ENCODE measurements at regions not wholly inside any gene's neighbourhood (a gene's known extent, or its start where the extent isn't known, plus 50 kb on each side); places are given as distances from the start of the nearest gene placed in this dataset.

DNA sequence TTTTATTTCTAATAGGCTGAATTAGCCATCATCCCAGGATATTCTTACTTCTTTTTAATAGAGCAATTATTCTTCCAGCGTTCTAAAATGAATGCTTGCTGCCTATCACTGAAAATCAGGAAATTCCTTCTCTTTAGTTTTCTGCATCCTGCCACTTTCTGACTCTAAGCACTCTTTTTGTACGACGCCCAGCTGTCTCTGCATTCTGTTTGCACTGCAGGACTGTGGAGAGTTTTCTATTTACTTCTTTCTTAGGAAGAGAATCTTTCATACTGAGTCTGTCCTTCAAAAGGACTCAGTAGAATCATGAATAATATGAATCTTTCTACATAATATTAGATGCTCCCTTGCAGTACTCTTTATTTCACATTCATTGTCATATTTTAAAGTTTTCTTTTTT is 360.4 kb upstream of the DSEL start:
- Histone ChIP-seq H3K9me3 (no peaks in the 10 kb centered on the region), H3K27me3 (no peaks in the 10 kb centered on the region), H3K36me3 (no peaks in the 10 kb centered on the region), H3K4me3 (ENCODE audit: low read depth, low read length) (no peak overlapping the region), H3K4me1 (no peaks in the 10 kb centered on the region)
- no peak for DNase-seq
- TF ChIP-seq, protein P1, sequence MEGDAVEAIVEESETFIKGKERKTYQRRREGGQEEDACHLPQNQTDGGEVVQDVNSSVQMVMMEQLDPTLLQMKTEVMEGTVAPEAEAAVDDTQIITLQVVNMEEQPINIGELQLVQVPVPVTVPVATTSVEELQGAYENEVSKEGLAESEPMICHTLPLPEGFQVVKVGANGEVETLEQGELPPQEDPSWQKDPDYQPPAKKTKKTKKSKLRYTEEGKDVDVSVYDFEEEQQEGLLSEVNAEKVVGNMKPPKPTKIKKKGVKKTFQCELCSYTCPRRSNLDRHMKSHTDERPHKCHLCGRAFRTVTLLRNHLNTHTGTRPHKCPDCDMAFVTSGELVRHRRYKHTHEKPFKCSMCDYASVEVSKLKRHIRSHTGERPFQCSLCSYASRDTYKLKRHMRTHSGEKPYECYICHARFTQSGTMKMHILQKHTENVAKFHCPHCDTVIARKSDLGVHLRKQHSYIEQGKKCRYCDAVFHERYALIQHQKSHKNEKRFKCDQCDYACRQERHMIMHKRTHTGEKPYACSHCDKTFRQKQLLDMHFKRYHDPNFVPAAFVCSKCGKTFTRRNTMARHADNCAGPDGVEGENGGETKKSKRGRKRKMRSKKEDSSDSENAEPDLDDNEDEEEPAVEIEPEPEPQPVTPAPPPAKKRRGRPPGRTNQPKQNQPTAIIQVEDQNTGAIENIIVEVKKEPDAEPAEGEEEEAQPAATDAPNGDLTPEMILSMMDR (IDR thresholded peaks at IDR 0.05; ENCODE audit: low read depth, low read length) = no peak

DNA sequence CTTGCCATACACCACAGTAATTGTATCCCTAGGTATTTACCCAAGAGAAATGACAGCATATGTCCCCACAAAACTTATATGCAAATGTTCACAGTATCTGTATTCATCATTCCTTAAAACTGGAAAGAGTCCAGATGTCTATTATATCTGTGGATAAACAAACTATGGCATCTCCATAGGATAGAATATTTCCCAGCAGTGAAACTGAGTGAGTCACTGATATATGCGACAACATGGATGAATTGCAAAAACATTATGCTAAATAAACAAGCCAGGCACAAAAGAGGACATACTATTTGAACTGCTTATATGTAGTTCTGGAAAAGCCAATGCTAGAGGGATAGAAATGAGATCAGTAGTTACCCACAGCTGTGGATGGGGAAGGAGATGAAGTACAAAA is 359.4 kb upstream of the DSEL start:
- no peak for DNase-seq
- TF ChIP-seq, protein P1 (IDR thresholded peaks at IDR 0.05; ENCODE audit: low read depth, low read length) = no peak
- Histone ChIP-seq H3K4me1 (no peaks in the 10 kb centered on the region), H3K9me3 (no peaks in the 10 kb centered on the region), H3K27me3 (no peaks in the 10 kb centered on the region), H3K36me3 (no peaks in the 10 kb centered on the region), H3K4me3 (ENCODE audit: low read depth, low read length) (no peak overlapping the region)

DNA sequence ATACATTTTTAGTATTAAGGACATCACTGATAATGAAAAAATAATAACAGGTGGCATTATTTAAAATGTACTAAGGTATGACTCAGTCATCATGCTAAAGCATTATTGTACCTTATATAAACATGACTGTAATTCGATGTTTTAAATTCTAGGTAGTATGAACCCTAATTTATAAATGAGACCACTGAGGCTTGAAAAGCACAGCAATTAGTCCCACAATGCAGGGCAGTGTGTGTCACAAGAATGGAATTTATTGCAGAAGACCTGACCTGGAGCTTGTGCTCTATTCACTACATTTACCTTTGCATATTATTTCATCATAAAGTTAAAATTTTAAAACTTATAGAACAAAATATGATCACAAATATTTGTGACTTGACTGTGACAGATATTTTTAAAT is 358.5 kb upstream of the DSEL start:
- no peak overlapping the region for H3K4me3 ChIP-seq (ENCODE audit: low read depth, low read length)
- no peak for DNase-seq
- H3K4me1 ChIP-seq = no peaks in the 10 kb centered on the region
- no peaks in the 10 kb centered on the region for H3K27me3 ChIP-seq
- TF ChIP-seq, protein P1 (IDR thresholded peaks at IDR 0.05; ENCODE audit: low read depth, low read length) = no peak
- H3K9me3 ChIP-seq = no peaks in the 10 kb centered on the region
- no peaks in the 10 kb centered on the region for H3K36me3 ChIP-seq

DNA sequence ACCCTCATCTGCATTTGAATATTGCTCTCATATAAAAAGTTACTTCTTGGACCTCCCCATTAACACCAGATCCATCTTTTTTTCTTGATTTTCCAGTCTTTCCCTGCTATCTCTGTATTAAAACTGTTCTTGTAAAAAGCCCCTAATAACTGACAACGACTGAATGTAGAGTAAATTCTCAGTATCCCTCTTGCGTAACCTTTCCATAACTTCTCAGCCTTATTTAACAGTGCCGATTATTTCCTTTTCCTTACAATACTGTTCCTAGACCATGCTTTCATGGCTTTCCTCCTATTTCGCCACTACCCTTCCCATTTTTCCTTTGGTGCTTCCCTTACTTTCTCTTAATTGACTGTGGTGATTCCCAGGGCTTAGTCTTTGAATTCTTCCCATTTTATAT is 348.9 kb upstream of the DSEL start:
- DNase-seq = no peak
- no peaks in the 10 kb centered on the region for H3K9me3 ChIP-seq
- TF ChIP-seq, protein P1 (IDR thresholded peaks at IDR 0.05; ENCODE audit: low read depth, low read length) = no peak

DNA sequence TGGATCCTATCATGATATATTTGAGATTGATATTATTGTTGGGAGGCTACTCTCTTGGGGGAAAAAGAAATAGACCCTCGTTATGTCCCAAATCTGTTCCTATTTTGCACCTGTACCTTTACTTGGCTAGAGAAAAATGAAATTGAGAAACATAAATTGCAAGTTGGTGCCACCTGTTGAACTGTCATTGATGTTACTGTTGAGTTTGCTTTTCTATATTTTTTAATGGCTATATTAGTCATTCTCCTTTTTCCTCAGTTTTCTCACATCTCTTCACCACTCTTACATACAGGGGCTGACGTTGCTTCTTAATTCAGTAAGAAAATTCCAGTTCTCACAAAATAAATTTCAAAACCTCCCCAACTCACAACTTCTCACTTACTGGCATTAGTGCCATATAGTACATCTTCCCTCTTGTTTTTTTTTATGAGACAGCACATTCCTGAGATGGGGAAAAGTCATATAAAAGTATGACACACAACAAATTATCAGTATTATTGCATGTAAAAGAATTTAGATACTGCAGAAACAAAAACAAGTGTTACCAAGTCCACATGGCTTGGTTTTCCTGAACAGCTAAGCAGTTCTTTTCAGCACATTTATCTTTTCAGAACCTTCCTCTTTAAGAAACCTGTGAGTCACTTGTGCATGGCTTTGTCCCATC is 348.3 kb upstream of the DSEL start:
- no peaks in the 10 kb centered on the region for H3K9me3 ChIP-seq
- no peaks in the 10 kb centered on the region for H3K36me3 ChIP-seq
- no peaks in the 10 kb centered on the region for H3K27me3 ChIP-seq
- no peak for DNase-seq
- no peaks in the 10 kb centered on the region for H3K4me1 ChIP-seq
- TF ChIP-seq, protein P1 (IDR thresholded peaks at IDR 0.05; ENCODE audit: low read depth, low read length) = no peak
- no peak overlapping the region for H3K4me3 ChIP-seq (ENCODE audit: low read depth, low read length)

More for the DNA sequence above, 348.9 kb upstream of the DSEL start:
- Histone ChIP-seq H3K36me3 (no peaks in the 10 kb centered on the region), H3K27me3 (no peaks in the 10 kb centered on the region), H3K4me3 (ENCODE audit: low read depth, low read length) (no peak overlapping the region), H3K4me1 (no peaks in the 10 kb centered on the region)

DNA sequence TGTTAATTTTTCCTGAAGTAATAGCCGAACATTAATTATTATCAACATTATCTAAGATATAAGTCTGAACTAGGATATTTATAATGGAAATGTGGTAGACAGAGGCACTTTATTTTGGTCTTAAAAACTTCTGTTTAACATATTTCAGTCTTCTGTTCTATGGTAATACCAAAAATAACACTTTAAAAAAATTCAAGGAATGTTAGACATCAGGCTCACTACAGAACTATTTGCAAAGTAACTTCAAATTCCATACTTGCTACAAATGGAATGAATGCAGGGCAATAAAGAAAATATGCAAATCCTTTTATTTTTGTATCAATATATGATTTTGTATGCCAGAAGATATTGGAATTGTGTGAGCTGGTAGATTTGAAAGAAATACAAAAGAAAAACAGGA is 345.5 kb upstream of the DSEL start:
- H3K27me3 ChIP-seq = no peaks in the 10 kb centered on the region
- H3K4me1 ChIP-seq = no peaks in the 10 kb centered on the region
- no peaks in the 10 kb centered on the region for H3K36me3 ChIP-seq
- H3K9me3 ChIP-seq = no peaks in the 10 kb centered on the region
- TF ChIP-seq, protein P1 (IDR thresholded peaks at IDR 0.05; ENCODE audit: low read depth, low read length) = no peak
- no peak overlapping the region for H3K4me3 ChIP-seq (ENCODE audit: low read depth, low read length)
- no peak for DNase-seq

Measured in BE2C (cell line).